H1 (cell line): ENCODE measurements at regions not wholly inside any gene's neighbourhood (a gene's known extent, or its start where the extent isn't known, plus 50 kb on each side); places are given as distances from the start of the nearest gene placed in this dataset.

Experiments
- CTCF ChIA-PET: fragments of 300-600 bp; sonication (Branson Sonifier 250); formaldehyde crosslinking; loops from one replicate; lab custom pipeline; 2021; ENCODE audit not compliant: partially characterized antibody; lab: Charles Lee
- POLR2A ChIA-PET: fragments of 300-600 bp; sonication (Branson Sonifier 250); formaldehyde crosslinking; loops from one replicate; lab custom pipeline; 2021; ENCODE audit warnings: inconsistent platforms; ENCODE audit not compliant: partially characterized antibody; lab: Charles Lee
- DNase-seq, 2 experiments: peaks; one replicate each; pipeline versions ENCODE4 v3.0.0 to v3.0.0-alpha.2; 2010 to 2022; ENCODE audit warnings: low spot score in 2 of 2, low read depth in 1 of 2, mixed read lengths in 1 of 2
- FAIRE-seq: peaks from 2 replicates; lab custom pipeline; 2011; peaks lifted over from hg19 to GRCh38; lab: Jason Lieb, UNC
- H2AFZ ChIP-seq: 2 replicates; pipeline ENCODE4 v1.8.1; 2012; ENCODE audit warnings: low read length, inconsistent platforms
- H2AK5ac ChIP-seq: 2 replicates; pipeline ENCODE4 v1.6.1; 2013; ENCODE audit warnings: low read depth, low read length
- H2BK120ac ChIP-seq: replicated peaks from 2 replicates; pipeline ENCODE3; 2013; ENCODE audit warnings: low read depth, low read length, inconsistent platforms
- H2BK12ac ChIP-seq: 2 replicates; pipeline ENCODE4 v1.6.1; 2013; ENCODE audit warnings: low read depth, low read length
- H2BK15ac ChIP-seq: 2 replicates; pipeline ENCODE4 v1.6.1; 2013; ENCODE audit warnings: low read length
- H2BK20ac ChIP-seq: 2 replicates; pipeline ENCODE4 v1.6.1; 2013; ENCODE audit warnings: low read length
- H2BK5ac ChIP-seq: 2 replicates; pipeline ENCODE4 v1.6.1; 2013; ENCODE audit warnings: low read depth, low read length
- H3K14ac ChIP-seq: 2 replicates; pipeline ENCODE4 v1.6.1; 2013; ENCODE audit warnings: inconsistent platforms; ENCODE audit not compliant: insufficient read length
- H3K18ac ChIP-seq: 2 replicates; pipeline ENCODE4 v1.6.1; 2013; ENCODE audit warnings: low read length; ENCODE audit errors: extremely low read depth
- H3K23ac ChIP-seq: 2 replicates; pipeline ENCODE4 v1.6.1; 2013; ENCODE audit warnings: inconsistent platforms; ENCODE audit not compliant: insufficient read length
- H3K23me2 ChIP-seq: 2 replicates; pipeline ENCODE4 v1.6.1; 2013; ENCODE audit warnings: low read depth, low read length
- H3K27ac ChIP-seq: 2 replicates; pipeline ENCODE4 v1.6.1; 2011; ENCODE audit warnings: low read depth, low read length, inconsistent platforms
- H3K27me3 ChIP-seq, 4 experiments: replicated peaks in 1 of 4; 1 replicate in 1 of 4; 2 replicates in 3 of 4; pipeline versions ENCODE4 v1.6.1 to v1.8.1; 2011 to 2013; ENCODE audit warnings: low read length in 3 of 4, mild to moderate bottlenecking in 3 of 4, inconsistent platforms in 2 of 4, mixed read lengths in 2 of 4, moderate library complexity in 1 of 4; ENCODE audit not compliant: control insufficient read depth in 3 of 4, insufficient read depth in 3 of 4; ENCODE audit errors: extremely low read depth in 1 of 4
- H3K36me3 ChIP-seq, 4 experiments: 2 replicates each; pipeline versions ENCODE4 v1.6.1 to v1.8.1; 2011 to 2013; ENCODE audit warnings: mild to moderate bottlenecking in 4 of 4, low read length in 3 of 4, moderate library complexity in 2 of 4, control low read depth in 1 of 4, inconsistent platforms in 1 of 4; ENCODE audit not compliant: insufficient read depth in 4 of 4, control insufficient read depth in 2 of 4
- H3K4ac ChIP-seq: replicated peaks from 2 replicates; pipeline ENCODE3; 2013; ENCODE audit warnings: low read length, low read depth, mixed read lengths, inconsistent platforms; ENCODE audit not compliant: insufficient read length
- H3K4me1 ChIP-seq, 4 experiments: replicated peaks in 1 of 4; 1 replicate in 1 of 4; 2 replicates in 3 of 4; pipeline versions ENCODE4 v1.6.1 to v1.8.1; 2011 to 2013; ENCODE audit warnings: low read length in 3 of 4, inconsistent platforms in 2 of 4, mixed read lengths in 1 of 4; ENCODE audit not compliant: insufficient read depth in 4 of 4, control insufficient read depth in 3 of 4
- H3K4me2 ChIP-seq, 2 experiments: 2 replicates each; pipeline versions ENCODE4 v1.6.1 to v1.8.1; 2011 to 2013; ENCODE audit warnings: low read depth in 2 of 2, low read length in 2 of 2, control low read depth in 1 of 2, inconsistent platforms in 1 of 2, mild to moderate bottlenecking in 1 of 2; ENCODE audit not compliant: insufficient read depth in 1 of 2
- H3K4me3 ChIP-seq, 4 experiments: fragments of 200-600, 300-600 bp in 1 of 4; sonication (generic), shearing (Covaris generic), sonication (Bioruptor Twin) in 1 of 4; 2 replicates each; pipeline versions ENCODE4 v1.5.1 to v1.8.1; 2011 to 2016; ENCODE audit warnings: low read length in 4 of 4, low read depth in 3 of 4, control low read depth in 2 of 4, inconsistent platforms in 2 of 4, mild to moderate bottlenecking in 2 of 4, mixed read lengths in 1 of 4, moderate library complexity in 1 of 4; ENCODE audit not compliant: insufficient read depth in 2 of 4; ENCODE audit errors: extremely low read depth in 1 of 4
- H3K56ac ChIP-seq: replicated peaks from 2 replicates; pipeline ENCODE3; 2013; ENCODE audit warnings: low read depth, mild to moderate bottlenecking, mixed read lengths, low read length, inconsistent platforms; ENCODE audit not compliant: insufficient read length
- H3K79me1 ChIP-seq: 2 replicates; pipeline ENCODE4 v1.6.1; 2013; ENCODE audit warnings: low read depth, low read length, control low read depth
- H3K79me2 ChIP-seq, 2 experiments: 2 replicates each; pipeline versions ENCODE4 v1.6.1 to v1.8.1; 2012 to 2013; ENCODE audit warnings: low read length in 2 of 2, mild to moderate bottlenecking in 2 of 2, inconsistent platforms in 1 of 2; ENCODE audit not compliant: insufficient read depth in 2 of 2, control insufficient read depth in 1 of 2
- H3K9ac ChIP-seq, 4 experiments: replicated peaks in 1 of 4; 1 replicate in 1 of 4; 2 replicates in 3 of 4; pipeline versions ENCODE4 v1.6.1 to v1.8.1; 2011 to 2013; ENCODE audit warnings: low read depth in 3 of 4, low read length in 3 of 4, control low read depth in 2 of 4, mild to moderate bottlenecking in 2 of 4, moderate library complexity in 2 of 4, inconsistent platforms in 1 of 4; ENCODE audit errors: extremely low read depth in 1 of 4
- H3K9me3 ChIP-seq, 2 experiments: 2 replicates each; pipeline versions ENCODE4 v1.6.1 to v1.8.1; 2012 to 2013; ENCODE audit warnings: mild to moderate bottlenecking in 2 of 2, moderate library complexity in 2 of 2, control low read depth in 1 of 2, inconsistent platforms in 1 of 2, low read depth in 1 of 2, low read length in 1 of 2, mixed read lengths in 1 of 2; ENCODE audit not compliant: insufficient read depth in 2 of 2
- H4K20me1 ChIP-seq, 2 experiments: replicated peaks in 1 of 2; 2 replicates each; pipeline versions ENCODE3 to v1.8.1; 2011 to 2013; ENCODE audit warnings: inconsistent platforms in 2 of 2, low read length in 2 of 2, mild to moderate bottlenecking in 1 of 2; ENCODE audit not compliant: insufficient read depth in 2 of 2, control insufficient read depth in 1 of 2
- H4K5ac ChIP-seq: 2 replicates; pipeline ENCODE4 v1.6.1; 2013; ENCODE audit warnings: low read length, low read depth, mixed read lengths, inconsistent platforms; ENCODE audit not compliant: insufficient read length
- H4K8ac ChIP-seq: 2 replicates; pipeline ENCODE4 v1.8.0; 2013; ENCODE audit warnings: mild to moderate bottlenecking, moderate library complexity, low read length, inconsistent platforms; ENCODE audit not compliant: insufficient read depth; ENCODE audit errors: extremely low read depth
- H4K91ac ChIP-seq: replicated peaks from 2 replicates; pipeline ENCODE3; 2013; ENCODE audit warnings: low read length, mixed read lengths, inconsistent platforms; ENCODE audit not compliant: insufficient read length
- BCL11A ChIP-seq, 2 experiments: IDR thresholded peaks; one replicate each; pipeline ENCODE4 v1.6.1; 2011; ENCODE audit warnings: low read depth in 2 of 2, low read length in 2 of 2, mild to moderate bottlenecking in 2 of 2
- E2F6 ChIP-seq: IDR thresholded peaks from 2 replicates; pipeline ENCODE4 v1.6.1; 2012; ENCODE audit warnings: inconsistent platforms
- JUND ChIP-seq: IDR thresholded peaks from 2 replicates; pipeline ENCODE4 v1.6.1; 2011; ENCODE audit warnings: mild to moderate bottlenecking, improper control_type of control experiment, low read length
- POLR2A ChIP-seq, 2 experiments: IDR thresholded peaks; 1 replicate in 1 of 2; 2 replicates in 1 of 2; pipeline ENCODE4 v1.6.1; 2011; ENCODE audit warnings: low read depth in 2 of 2, low read length in 2 of 2, mild to moderate bottlenecking in 2 of 2; ENCODE audit errors: control extremely low read depth in 1 of 2
- RBBP5 ChIP-seq: IDR thresholded peaks from 2 replicates; pipeline ENCODE4 v1.7.1; 2012; ENCODE audit warnings: low read depth, mild to moderate bottlenecking, inconsistent platforms, low read length, moderate library complexity, borderline replicate concordance
- SIRT6 ChIP-seq: IDR thresholded peaks from one replicate; pipeline ENCODE4 v1.7.1; 2012; ENCODE audit warnings: low read length, inconsistent platforms
- WGBS, 2 experiments: shearing (Covaris generic) in 1 of 2; methylation state at CpG; one replicate each; pipeline versions ENCODE4 v1.1.6 to v1.1.7; 2013 to 2015; ENCODE audit warnings: low lambda C conversion rate in 2 of 2, mixed read lengths in 2 of 2, inconsistent platforms in 1 of 2, low coverage in 1 of 2, missing lambda C conversion rate in 1 of 2; ENCODE audit not compliant: insufficient replicate concordance in 2 of 2, insufficient coverage in 1 of 2, insufficient read length in 1 of 2; ENCODE audit errors: extremely low coverage in 1 of 2, missing lambda C conversion rate in 1 of 2; 5-methylcytosine and 5-hydroxymethylcytosine counted together
- TF ChIP-seq, protein P1 (sequence below): IDR thresholded peaks from 2 replicates; pipeline ENCODE4 v1.6.1; 2011; ENCODE audit warnings: low read length, improper control_type of control experiment
- TF ChIP-seq, protein P2 (sequence below): IDR thresholded peaks from 2 replicates; pipeline ENCODE4 v1.6.1; 2012; ENCODE audit warnings: inconsistent platforms

- H3K4ac ChIP-seq, result no peak overlapping the region
- H2AK5ac ChIP-seq, result no peak overlapping the region
- no peak overlapping the region for H3K14ac ChIP-seq
- WGBS, 2 experiments, result 100% methylated on average over 9 of the region's 11 CpGs; no CpG with 5 or more reads in 1 of the 2 experiments
- no peak overlapping the region for H3K56ac ChIP-seq
- no peaks in the 10 kb centered on the region for H3K36me3 ChIP-seq
- H2AFZ ChIP-seq, result no peak overlapping the region
- no peak overlapping the region for H3K23ac ChIP-seq
- H2BK120ac ChIP-seq, result no peak overlapping the region
- no peaks in the 10 kb centered on the region for H3K79me1 ChIP-seq
- no peak for FAIRE-seq
- H3K4me1 ChIP-seq, result no peaks in the 10 kb centered on the region
- H2BK20ac ChIP-seq, result no peak overlapping the region
- no peaks in the 10 kb centered on the region for H3K27me3 ChIP-seq
- no peak overlapping the region for H4K91ac ChIP-seq
- H3K9ac ChIP-seq, result no peak overlapping the region
- H3K18ac ChIP-seq, result no peak overlapping the region
- H3K4me2 ChIP-seq, result no peak overlapping the region
- H2BK12ac ChIP-seq, result no peak overlapping the region
- H3K79me2 ChIP-seq, result no peaks in the 10 kb centered on the region
- H3K27ac ChIP-seq, result no peak overlapping the region
- no peaks in the 10 kb centered on the region for H3K23me2 ChIP-seq
- CTCF ChIA-PET, result no interaction called here
- H4K20me1 ChIP-seq, result no peaks in the 10 kb centered on the region
- H2BK5ac ChIP-seq, result no peak overlapping the region
- H3K4me3 ChIP-seq, result no peak overlapping the region
- peaks cover 0 to 4% of the 10 kb centered on the region in 2 experiments; a peak in 1 of 4 replicates for H3K9me3 ChIP-seq
- H4K8ac ChIP-seq, result no peak overlapping the region
- TF ChIP-seq SIRT6 (no peak), JUND (no peak), POLR2A (IDR thresholded peaks at IDR 0.05; ENCODE audit: control extremely low read depth in 1 of 2, low read depth in 2 of 2, low read length in 2 of 2) (no peak), E2F6 (no peak), BCL11A (IDR thresholded peaks at IDR 0.05; ENCODE audit: low read depth in 2 of 2, low read length in 2 of 2) (no peak), RBBP5 (no peak)
- TF ChIP-seq, protein P1, sequence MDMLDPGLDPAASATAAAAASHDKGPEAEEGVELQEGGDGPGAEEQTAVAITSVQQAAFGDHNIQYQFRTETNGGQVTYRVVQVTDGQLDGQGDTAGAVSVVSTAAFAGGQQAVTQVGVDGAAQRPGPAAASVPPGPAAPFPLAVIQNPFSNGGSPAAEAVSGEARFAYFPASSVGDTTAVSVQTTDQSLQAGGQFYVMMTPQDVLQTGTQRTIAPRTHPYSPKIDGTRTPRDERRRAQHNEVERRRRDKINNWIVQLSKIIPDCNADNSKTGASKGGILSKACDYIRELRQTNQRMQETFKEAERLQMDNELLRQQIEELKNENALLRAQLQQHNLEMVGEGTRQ, result no peak
- TF ChIP-seq, protein P2, sequence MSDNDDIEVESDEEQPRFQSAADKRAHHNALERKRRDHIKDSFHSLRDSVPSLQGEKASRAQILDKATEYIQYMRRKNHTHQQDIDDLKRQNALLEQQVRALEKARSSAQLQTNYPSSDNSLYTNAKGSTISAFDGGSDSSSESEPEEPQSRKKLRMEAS, result no peak
- no peak overlapping the region for H4K5ac ChIP-seq
- DNase-seq, result no peak
- POLR2A ChIA-PET, result interaction anchor here (0.7 kb wide), 1 partner anchor 13 kb away, joined by 3 read pairs; no protein-coding TSS in a partner anchor
- H2BK15ac ChIP-seq, result no peak overlapping the region
Observed at GRCh38 chr2:82507657-82508056, 1951.4 kb downstream of the SUCLG1 start.
